PFSK-1 (cell line): ENCODE measurements at regions not wholly inside any gene's neighbourhood (a gene's known extent, or its start where the extent isn't known, plus 50 kb on each side); places are given as distances from the start of the nearest gene placed in this dataset.

Experiments
- FOXP2 ChIP-seq: optimal IDR thresholded peaks from 2 replicates; pipeline ENCODE3; 2011; ENCODE audit warnings: borderline replicate concordance, control low read depth, inconsistent platforms; ENCODE audit not compliant: insufficient read depth; ENCODE audit errors: extremely low read length, extremely low read depth
- POLR2AphosphoS5 ChIP-seq: IDR thresholded peaks from 2 replicates; pipeline ENCODE4 v1.6.1; 2012; ENCODE audit warnings: low read depth, mild to moderate bottlenecking, control low read depth, low read length, moderate library complexity
- SIN3A ChIP-seq: IDR thresholded peaks from 2 replicates; pipeline ENCODE4 v1.6.1; 2012; ENCODE audit warnings: mild to moderate bottlenecking, low read length, moderate library complexity, borderline replicate concordance; ENCODE audit not compliant: insufficient read depth
- TAF1 ChIP-seq: IDR thresholded peaks from 2 replicates; pipeline ENCODE4 v1.6.1; 2012; ENCODE audit warnings: low read length, control low read depth, borderline replicate concordance; ENCODE audit not compliant: insufficient read depth
- TF ChIP-seq, protein P1 (sequence below), 2 experiments: IDR thresholded peaks; 2 replicates each; pipeline versions ENCODE4 v1.6.1 to v1.8.0; 2011 to 2012; ENCODE audit warnings: low read depth in 2 of 2, low read length in 2 of 2, control low read depth in 1 of 2, inconsistent platforms in 1 of 2, mild to moderate bottlenecking in 1 of 2, moderate library complexity in 1 of 2; ENCODE audit not compliant: insufficient read depth in 1 of 2

- TF ChIP-seq POLR2AphosphoS5 (no peak), SIN3A (no peak), TAF1 (no peak), FOXP2 (no peak)
- TF ChIP-seq, protein P1, sequence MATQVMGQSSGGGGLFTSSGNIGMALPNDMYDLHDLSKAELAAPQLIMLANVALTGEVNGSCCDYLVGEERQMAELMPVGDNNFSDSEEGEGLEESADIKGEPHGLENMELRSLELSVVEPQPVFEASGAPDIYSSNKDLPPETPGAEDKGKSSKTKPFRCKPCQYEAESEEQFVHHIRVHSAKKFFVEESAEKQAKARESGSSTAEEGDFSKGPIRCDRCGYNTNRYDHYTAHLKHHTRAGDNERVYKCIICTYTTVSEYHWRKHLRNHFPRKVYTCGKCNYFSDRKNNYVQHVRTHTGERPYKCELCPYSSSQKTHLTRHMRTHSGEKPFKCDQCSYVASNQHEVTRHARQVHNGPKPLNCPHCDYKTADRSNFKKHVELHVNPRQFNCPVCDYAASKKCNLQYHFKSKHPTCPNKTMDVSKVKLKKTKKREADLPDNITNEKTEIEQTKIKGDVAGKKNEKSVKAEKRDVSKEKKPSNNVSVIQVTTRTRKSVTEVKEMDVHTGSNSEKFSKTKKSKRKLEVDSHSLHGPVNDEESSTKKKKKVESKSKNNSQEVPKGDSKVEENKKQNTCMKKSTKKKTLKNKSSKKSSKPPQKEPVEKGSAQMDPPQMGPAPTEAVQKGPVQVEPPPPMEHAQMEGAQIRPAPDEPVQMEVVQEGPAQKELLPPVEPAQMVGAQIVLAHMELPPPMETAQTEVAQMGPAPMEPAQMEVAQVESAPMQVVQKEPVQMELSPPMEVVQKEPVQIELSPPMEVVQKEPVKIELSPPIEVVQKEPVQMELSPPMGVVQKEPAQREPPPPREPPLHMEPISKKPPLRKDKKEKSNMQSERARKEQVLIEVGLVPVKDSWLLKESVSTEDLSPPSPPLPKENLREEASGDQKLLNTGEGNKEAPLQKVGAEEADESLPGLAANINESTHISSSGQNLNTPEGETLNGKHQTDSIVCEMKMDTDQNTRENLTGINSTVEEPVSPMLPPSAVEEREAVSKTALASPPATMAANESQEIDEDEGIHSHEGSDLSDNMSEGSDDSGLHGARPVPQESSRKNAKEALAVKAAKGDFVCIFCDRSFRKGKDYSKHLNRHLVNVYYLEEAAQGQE (IDR thresholded peaks at IDR 0.05; ENCODE audit: insufficient read depth in 1 of 2, low read depth in 2 of 2, low read length in 2 of 2): no peak
These were observed 192.9 kb downstream of the RHOU start for GRCh38 chr1:228927946-228928898.
